Stimulated activated CD4-positive, alpha-beta T cell treated with anti-CD3 and anti-CD28 coated beads, TNF-alpha, amount 100 ng/mL, for 48 hours (primary cell): ENCODE measurements at regions not wholly inside any gene's neighbourhood (a gene's known extent, or its start where the extent isn't known, plus 50 kb on each side); places are given as distances from the start of the nearest gene placed in this dataset.
A peak's percentile ranks its signal among the peaks of the same experiment; 100 is the strongest.
"Not testable (repeated sequence)": the region's sequence is repeated elsewhere in the genome, so short reads cannot be mapped to it uniquely, and the experiment has no call there.

Source experiments
- DNase-seq, 3 donors: peaks; one replicate each; pipeline ENCODE4 v3.0.0-alpha.2; 2020; ENCODE audit warnings: low read depth in 3 of 3

DNA sequence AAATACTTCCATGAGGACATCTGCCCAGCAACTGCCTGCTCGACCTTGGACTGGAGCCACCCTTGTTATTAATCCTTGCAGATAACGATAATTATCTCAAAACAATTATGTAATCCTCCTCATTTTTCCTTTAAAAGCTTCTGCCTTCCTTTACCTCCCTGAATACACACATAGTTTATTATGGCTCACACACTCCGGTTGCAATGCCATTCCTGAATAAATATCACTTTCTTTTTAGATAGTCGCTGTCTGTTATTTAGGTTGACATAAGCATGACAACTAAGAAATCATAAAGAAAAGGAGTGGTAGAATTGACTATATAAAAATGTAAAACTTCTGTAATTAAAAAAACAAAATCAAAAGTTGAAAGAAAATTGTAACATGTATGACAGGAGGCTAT is 64.8 kb downstream of the B4GALT7 start:
- not testable (repeated sequence) for DNase-seq

DNA sequence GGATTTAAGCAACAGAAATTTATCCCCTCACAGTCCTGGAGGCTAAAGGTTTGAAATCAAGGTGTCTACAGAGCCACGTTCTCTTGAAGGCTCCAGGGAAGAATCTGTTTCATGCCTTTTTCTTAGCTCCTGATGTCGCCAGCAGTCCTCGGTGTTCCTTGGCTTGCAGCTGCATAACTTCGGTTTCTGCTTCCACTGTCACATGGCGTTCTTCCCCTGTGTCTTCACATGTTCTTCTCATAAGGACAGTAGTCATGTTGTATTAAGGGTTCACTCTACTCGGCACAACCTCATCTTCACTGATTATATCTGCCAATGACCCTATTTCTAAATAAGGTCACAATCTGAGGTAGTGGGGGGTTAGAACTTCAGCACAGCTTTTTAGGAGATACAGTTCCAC is 65.2 kb downstream of the B4GALT7 start:
- DNase-seq: not testable (repeated sequence)

DNA sequence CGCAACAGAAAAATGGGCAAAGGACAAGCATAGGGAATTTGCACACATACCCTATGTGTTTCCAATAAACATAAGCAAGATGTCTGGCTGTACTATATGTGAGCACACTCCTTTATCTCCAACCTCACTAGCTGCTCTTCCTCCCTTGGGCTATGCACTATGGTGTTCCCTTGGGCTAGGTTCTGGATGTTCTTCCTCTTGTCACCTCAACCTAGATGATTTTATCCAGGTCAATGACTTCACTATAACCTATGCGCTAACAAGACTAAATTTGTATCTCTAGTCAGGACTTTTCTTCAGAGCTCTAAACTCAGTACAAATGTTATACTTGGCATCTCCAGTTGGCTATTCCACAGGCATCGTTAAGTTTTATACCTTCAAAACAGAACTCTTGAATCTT is 66.0 kb downstream of the B4GALT7 start:
- DNase-seq: not testable (repeated sequence)

DNA sequence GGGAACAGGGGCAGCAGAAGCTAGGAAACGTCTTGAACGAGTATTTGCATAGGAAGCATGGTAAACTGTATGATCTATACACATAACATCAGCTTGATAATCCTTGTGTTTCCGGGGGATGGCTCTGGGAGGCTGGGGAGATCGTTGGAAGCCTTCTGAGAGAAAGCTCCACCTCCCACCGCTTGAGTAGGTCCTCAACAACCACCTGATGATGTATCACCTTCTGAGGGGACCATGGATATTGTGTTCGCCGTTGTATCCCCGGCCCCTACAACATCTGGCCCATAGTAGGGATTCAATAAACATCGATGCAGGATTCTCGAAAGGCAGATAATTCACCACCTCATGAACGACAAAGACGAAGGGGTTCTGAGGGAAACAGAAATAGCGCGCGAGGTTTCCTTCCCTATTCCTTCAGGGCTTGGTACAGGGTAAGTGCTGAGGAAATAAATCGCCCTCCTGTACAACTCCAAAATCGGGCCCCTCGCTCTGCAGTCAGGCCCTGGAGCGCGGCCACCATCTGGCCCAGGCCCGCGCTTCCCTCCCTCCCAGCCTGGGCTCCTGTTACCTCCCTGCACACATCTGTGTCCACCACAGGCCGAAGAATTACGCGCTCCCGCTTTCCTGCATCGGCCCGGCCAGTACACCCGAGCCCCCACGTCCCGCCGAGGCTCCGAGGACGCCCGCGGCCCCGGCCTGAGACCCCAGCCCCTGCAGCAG is 71.3 kb downstream of the B4GALT7 start:
- DNase-seq: not testable (repeated sequence)

DNA sequence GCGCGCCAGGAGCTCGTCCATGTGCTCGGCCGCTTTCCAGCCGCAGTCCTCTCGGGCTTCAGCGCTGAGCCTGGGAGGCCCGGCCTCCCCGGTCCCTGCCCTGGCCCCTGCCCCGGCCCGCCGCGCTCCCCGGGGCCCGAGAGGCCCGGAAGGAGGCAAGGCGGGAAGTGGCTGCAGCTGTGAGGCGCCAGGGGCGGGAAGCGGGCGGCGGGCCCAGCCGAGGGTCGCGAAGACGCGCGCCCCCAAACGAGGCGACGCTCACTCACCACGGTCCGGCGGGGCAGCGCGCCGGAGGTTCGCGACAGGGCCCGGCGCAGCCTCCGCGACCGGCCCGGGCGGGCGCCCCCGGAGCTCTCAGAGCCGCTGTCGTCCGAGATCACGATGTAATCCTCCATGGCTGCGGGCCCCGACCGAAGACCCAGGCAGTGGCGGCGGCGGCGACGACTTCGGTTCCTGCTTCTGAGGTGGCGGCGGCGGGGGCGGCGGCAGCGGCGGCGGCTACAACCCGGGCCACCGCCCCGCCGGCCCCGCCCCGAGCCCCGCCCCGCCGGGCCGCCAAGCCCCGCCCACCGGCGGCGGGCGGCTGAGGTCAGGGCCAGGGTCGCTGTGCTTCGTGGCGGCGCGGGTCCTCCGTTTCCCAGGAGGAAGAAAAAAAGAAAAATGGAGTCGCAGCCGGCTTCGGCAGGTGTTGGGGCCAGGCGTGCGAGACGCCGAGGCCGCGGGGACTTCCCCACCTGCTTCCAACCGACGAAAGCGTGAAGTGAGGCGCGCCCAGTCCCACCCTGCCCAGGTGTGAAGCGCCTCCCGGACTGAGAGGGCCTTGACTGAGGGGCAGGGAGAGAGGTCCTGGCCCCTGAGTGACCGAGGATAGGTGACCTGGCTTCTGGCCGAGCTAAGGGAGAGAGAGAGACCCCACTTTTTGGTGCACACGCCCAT is 72.1 kb downstream of the B4GALT7 start:
- peak; percentile 40 to 62 (median 53) for DNase-seq
